ENCODE measurements at regions not wholly inside any gene's neighbourhood (a gene's known extent, or its start where the extent isn't known, plus 50 kb on each side); places are given as distances from the start of the nearest gene placed in this dataset.
"Not testable (repeated sequence)": the region's sequence is repeated elsewhere in the genome, so short reads cannot be mapped to it uniquely, and the experiment has no call there.

- no peak for DNase-seq (ENCODE audit: low read depth)
These were observed 69.7 kb downstream of the RPS6KA4 start for GRCh38 chr11:64428693-64429092.

GRCh38 chr11:64429970-64430369 lies 71.0 kb downstream of the RPS6KA4 start:
- DNase-seq (ENCODE audit: low read depth), result no peak

GRCh38 chr11:64430645-64431044 lies 71.7 kb downstream of the RPS6KA4 start:
- no peak for DNase-seq (ENCODE audit: low read depth)

GRCh38 chr11:64436000-64436399 lies 77.0 kb downstream of the RPS6KA4 start:
- no peak for DNase-seq (ENCODE audit: low read depth)

- no peak for DNase-seq (ENCODE audit: low read depth)
These were observed 78.5 kb downstream of the RPS6KA4 start for GRCh38 chr11:64437426-64437825.

GRCh38 chr11:64438986-64439771 lies 80.2 kb downstream of the RPS6KA4 start:
- DNase-seq (ENCODE audit: low read depth), result no peak

- not testable (repeated sequence) for DNase-seq (ENCODE audit: low read depth)
These were observed 81.0 kb downstream of the RPS6KA4 start for GRCh38 chr11:64439772-64440491.

- no peak for DNase-seq (ENCODE audit: low read depth)
These were observed 82.2 kb downstream of the RPS6KA4 start for GRCh38 chr11:64441127-64441526.

- no peak for DNase-seq (ENCODE audit: low read depth)
These were observed 84.0 kb downstream of the RPS6KA4 start for GRCh38 chr11:64443001-64443400.

- DNase-seq (ENCODE audit: low read depth), result peak; percentile 4
These were observed 86.0 kb downstream of the RPS6KA4 start for GRCh38 chr11:64444838-64445441.

GRCh38 chr11:64445651-64446050 lies 86.7 kb downstream of the RPS6KA4 start:
- DNase-seq (ENCODE audit: low read depth), result no peak

- DNase-seq (ENCODE audit: low read depth), result no peak
These were observed 89.1 kb downstream of the RPS6KA4 start for GRCh38 chr11:64447831-64448598.

GRCh38 chr11:64448599-64449380 lies 89.8 kb downstream of the RPS6KA4 start:
- peak; percentile 43 for DNase-seq (ENCODE audit: low read depth)

GRCh38 chr11:64449381-64450167 lies 90.6 kb downstream of the RPS6KA4 start:
- peak; percentile 33 for DNase-seq (ENCODE audit: low read depth)

- DNase-seq (ENCODE audit: low read depth), result no peak
These were observed 91.2 kb downstream of the RPS6KA4 start for GRCh38 chr11:64450168-64450560.

GRCh38 chr11:64451856-64452255 lies 92.9 kb downstream of the RPS6KA4 start:
- DNase-seq (ENCODE audit: low read depth), result no peak

- no peak for DNase-seq (ENCODE audit: low read depth)
These were observed 94.5 kb downstream of the RPS6KA4 start for GRCh38 chr11:64453466-64453865.

GRCh38 chr11:64455456-64456261 lies 96.7 kb downstream of the RPS6KA4 start:
- DNase-seq (ENCODE audit: low read depth), result no peak

GRCh38 chr11:64456509-64457320 lies 97.8 kb downstream of the RPS6KA4 start:
- no peak for DNase-seq (ENCODE audit: low read depth)

Measured in amniotic epithelial cell (primary cell).